KOPT-K1 (cell line): ENCODE measurements at regions not wholly inside any gene's neighbourhood (a gene's known extent, or its start where the extent isn't known, plus 50 kb on each side); places are given as distances from the start of the nearest gene placed in this dataset.
"Not testable (repeated sequence)": the region's sequence is repeated elsewhere in the genome, so short reads cannot be mapped to it uniquely, and the experiment has no call there.

Source experiments
- H3K27ac ChIP-seq: fragments of 200-600 bp; sonication (generic); 2 replicates; pipeline ENCODE4 v1.5.1; 2016; ENCODE audit warnings: antibody characterized with exemption, mild to moderate bottlenecking, low read depth, low read length; ENCODE audit not compliant: poor library complexity, severe bottlenecking
- H3K36me3 ChIP-seq: fragments of 200-600 bp; sonication (generic); 2 replicates; pipeline ENCODE4 v1.5.1; 2017; ENCODE audit warnings: antibody characterized with exemption, mild to moderate bottlenecking, low read length, moderate library complexity; ENCODE audit not compliant: insufficient read depth
- H3K9me3 ChIP-seq: fragments of 200-600 bp; sonication (generic); 2 replicates; pipeline ENCODE4 v1.5.1; 2017; ENCODE audit warnings: antibody characterized with exemption, low read length, mild to moderate bottlenecking; ENCODE audit not compliant: insufficient read depth, poor library complexity, severe bottlenecking

DNA sequence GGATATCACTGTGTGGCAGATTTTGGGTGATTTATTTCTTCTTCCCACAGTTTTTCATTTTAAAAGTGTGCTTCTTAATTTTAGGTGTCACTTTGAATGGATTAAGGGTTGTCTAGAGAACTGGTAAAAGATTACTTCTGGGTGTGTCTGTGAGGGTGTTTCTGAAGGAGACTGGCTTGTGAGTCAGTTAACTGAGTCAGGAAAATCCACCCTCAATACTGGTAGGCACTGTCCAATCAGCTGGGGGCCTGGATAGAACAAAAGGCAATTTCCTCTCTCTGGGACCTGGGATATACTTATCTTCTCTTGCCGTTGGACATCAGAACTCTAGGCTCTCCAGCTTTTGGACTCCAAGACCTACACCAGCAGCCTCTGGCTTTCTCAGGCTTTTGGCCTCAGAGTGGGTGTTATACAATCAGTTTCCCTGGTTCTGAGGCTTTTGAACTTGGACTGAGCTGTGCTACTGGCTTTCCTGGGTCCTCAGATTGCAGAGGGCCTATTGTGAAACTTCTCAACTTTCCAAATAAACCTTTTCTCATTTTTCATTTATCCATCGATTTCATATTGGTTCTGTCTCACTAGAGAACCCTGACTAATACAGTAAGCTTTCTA lies 413.1 kb downstream of the GBA3 start:
- no peak overlapping the region for H3K27ac ChIP-seq
- H3K36me3 ChIP-seq = no peaks in the 10 kb centered on the region
- no peaks in the 10 kb centered on the region for H3K9me3 ChIP-seq

DNA sequence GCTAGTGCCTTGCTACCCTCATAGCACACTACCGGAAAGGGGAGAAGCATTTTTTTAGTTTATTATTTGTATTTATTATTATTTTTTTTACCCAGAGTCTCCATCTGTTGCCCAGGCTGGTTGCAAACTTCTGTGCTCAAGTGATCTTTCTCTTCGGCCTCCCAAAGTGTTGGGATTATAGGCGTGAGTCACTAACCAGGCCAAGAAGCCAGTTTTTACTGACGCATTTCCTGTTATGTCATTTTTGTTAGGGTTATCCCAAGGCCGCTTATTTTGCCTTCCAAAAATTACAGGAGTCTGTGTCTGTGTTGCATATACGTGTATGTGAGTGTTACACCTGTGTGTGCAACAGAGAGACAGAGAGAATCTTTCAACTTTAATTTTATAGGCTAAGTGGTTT lies 404.5 kb downstream of the GBA3 start:
- no peak overlapping the region for H3K27ac ChIP-seq
- H3K9me3 ChIP-seq = no peaks in the 10 kb centered on the region
- no peaks in the 10 kb centered on the region for H3K36me3 ChIP-seq

DNA sequence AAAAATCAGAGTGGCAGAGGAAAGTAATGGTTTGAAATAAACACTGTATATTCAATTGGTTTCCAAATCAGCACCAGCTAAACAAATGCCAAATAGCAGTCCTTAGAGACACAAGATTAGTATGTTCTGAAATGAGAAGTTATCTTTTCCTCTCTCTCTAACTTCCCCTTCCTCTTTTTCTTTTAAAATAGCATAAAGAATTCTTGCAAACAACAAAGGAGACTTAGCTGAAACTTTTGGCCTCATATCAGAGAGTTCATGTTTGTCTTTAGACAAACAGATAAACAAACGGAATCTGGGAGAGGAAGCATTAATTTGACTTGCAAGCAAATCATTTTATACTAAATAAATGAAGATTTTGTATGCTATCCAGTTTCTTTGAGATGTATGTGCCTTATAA lies 399.0 kb downstream of the GBA3 start:
- no peaks in the 10 kb centered on the region for H3K36me3 ChIP-seq
- no peaks in the 10 kb centered on the region for H3K9me3 ChIP-seq
- H3K27ac ChIP-seq = no peak overlapping the region

DNA sequence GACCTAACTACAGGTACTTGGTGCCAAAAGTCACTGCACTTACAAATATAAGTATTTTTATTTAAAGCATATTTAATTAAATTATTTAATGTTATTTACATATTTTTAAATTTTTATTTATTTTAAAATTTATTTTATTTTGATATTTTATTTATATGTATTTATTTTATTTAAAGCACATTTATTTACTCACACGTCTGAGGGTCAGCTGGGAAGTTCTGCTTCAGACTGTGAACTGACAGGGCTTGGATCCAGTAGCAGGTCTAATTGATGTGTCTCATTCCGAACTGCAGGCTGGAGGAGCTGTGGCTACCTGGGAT lies 392.5 kb downstream of the GBA3 start:
- Histone ChIP-seq H3K9me3 (peaks cover 3% of the 10 kb centered on the region), H3K36me3 (no peaks in the 10 kb centered on the region), H3K27ac (no peak overlapping the region)

DNA sequence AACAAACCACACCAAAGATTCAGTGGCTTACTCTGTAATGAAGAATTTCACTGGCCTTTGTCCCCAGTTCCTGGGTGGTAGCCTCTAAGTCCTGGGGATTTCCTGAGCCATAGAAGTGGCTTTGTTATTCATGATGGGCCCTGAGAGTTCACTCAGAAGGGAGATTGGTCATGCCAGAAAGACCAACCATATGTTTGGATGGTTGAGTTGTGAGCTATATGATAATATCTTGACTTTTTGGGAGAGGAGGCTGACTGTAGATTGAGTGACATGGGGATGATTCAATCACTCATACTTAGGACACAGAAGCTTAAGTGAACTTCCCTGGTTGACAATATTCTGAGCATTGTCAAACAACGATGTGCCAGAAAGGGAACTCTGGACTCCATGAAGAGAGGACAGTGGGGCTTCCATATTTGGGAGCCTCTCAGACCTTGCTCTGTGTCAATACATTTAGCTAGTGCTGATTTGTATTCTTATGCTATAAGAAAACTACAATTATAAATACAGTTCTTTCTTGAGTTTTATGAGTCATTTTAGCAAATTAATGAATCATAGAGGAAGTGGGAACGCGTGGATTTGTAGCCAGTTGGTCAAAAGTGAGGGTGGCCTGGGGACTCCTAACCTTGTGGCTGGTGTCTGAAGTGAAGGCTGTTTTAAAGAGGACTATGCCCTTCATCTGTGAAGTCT lies 392.0 kb downstream of the GBA3 start:
- Histone ChIP-seq H3K36me3 (no peaks in the 10 kb centered on the region), H3K27ac (no peak overlapping the region), H3K9me3 (peaks cover 8% of the 10 kb centered on the region)

DNA sequence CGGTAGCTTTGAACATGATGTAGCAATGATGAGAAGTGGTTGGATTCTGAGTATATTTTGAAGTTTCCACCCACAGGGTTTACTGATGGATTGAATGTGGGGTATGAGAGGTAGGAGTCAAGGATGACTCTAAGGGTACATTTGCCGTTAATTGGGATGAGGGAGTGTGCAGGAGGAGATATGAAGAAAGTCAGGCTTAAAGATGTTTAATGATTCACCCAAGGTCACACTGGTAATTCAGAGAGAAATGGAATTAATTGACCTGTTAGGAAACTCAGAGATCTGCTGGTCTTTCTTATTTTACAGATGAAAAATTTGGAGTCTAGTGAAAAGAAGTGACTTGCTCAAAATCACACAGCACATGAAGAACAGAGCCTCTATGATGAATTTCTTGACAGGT lies 390.7 kb downstream of the GBA3 start:
- H3K27ac ChIP-seq = no peak overlapping the region
- H3K9me3 ChIP-seq = peaks cover 15% of the 10 kb centered on the region
- H3K36me3 ChIP-seq = no peaks in the 10 kb centered on the region

DNA sequence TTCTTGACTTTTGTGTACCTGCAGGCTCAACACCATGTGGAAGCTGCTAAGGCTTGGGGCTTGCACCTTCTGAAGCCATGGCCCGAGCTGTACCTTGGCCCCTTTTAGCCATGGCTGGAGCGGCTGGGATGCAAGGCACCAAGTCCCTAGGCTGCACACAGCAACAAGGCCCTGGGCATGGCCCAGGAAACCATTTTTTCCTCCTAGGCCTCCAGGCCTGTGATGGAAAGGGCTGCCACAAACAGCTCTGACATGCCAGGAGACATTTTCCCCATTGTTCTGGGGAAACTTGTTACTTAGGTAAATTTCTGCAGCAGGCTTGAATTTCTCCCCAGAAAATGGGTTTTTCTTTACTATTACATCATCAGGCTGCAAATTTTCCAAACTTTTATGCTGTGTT lies 387.4 kb downstream of the GBA3 start:
- peaks cover 15% of the 10 kb centered on the region for H3K9me3 ChIP-seq
- not testable (repeated sequence) for H3K36me3 ChIP-seq, H3K27ac ChIP-seq

- Histone ChIP-seq H3K36me3 (no peaks in the 10 kb centered on the region), H3K9me3 (no peaks in the 10 kb centered on the region), H3K27ac (no peak overlapping the region)
Measured at GRCh38 chr4:23070848-23071570, 378.3 kb downstream of the GBA3 start.

- H3K9me3 ChIP-seq = no peaks in the 10 kb centered on the region
- H3K36me3 ChIP-seq = no peaks in the 10 kb centered on the region
- H3K27ac ChIP-seq = no peak overlapping the region
Measured at GRCh38 chr4:23068756-23069155, 376.0 kb downstream of the GBA3 start.

- no peaks in the 10 kb centered on the region for H3K36me3 ChIP-seq
- no peaks in the 10 kb centered on the region for H3K9me3 ChIP-seq
- no peak overlapping the region for H3K27ac ChIP-seq
Measured at GRCh38 chr4:23068287-23068686, 375.6 kb downstream of the GBA3 start.

- no peak overlapping the region for H3K27ac ChIP-seq
- H3K9me3 ChIP-seq = no peaks in the 10 kb centered on the region
- H3K36me3 ChIP-seq = no peaks in the 10 kb centered on the region
Measured at GRCh38 chr4:23062188-23062587, 369.5 kb downstream of the GBA3 start.

- Histone ChIP-seq H3K27ac (no peak overlapping the region), H3K36me3 (no peaks in the 10 kb centered on the region), H3K9me3 (no peaks in the 10 kb centered on the region)
Measured at GRCh38 chr4:23061431-23061830, 368.7 kb downstream of the GBA3 start.

- H3K36me3 ChIP-seq = no peaks in the 10 kb centered on the region
- H3K9me3 ChIP-seq = no peaks in the 10 kb centered on the region
- H3K27ac ChIP-seq = no peak overlapping the region
Measured at GRCh38 chr4:23060776-23061175, 368.0 kb downstream of the GBA3 start.

- Histone ChIP-seq H3K27ac (no peak overlapping the region), H3K9me3 (no peaks in the 10 kb centered on the region), H3K36me3 (no peaks in the 10 kb centered on the region)
Measured at GRCh38 chr4:23058165-23058776, 365.5 kb downstream of the GBA3 start.

- Histone ChIP-seq H3K27ac (no peak overlapping the region), H3K36me3 (no peaks in the 10 kb centered on the region), H3K9me3 (no peaks in the 10 kb centered on the region)
Measured at GRCh38 chr4:23041501-23041900, 348.8 kb downstream of the GBA3 start.
